ENCODE measurements at regions not wholly inside any gene's neighbourhood (a gene's known extent, or its start where the extent isn't known, plus 50 kb on each side); places are given as distances from the start of the nearest gene placed in this dataset.
"Not testable (repeated sequence)": the region's sequence is repeated elsewhere in the genome, so short reads cannot be mapped to it uniquely, and the experiment has no call there.

GRCh38 chr3:139204728-139205127 is 139.1 kb upstream of the MRPS22 start:
- Mint-ChIP-seq H3K4me3 (no peak overlapping the region), H3K36me3 (no peaks in the 10 kb centered on the region), H3K27me3 (peaks cover 6 to 13% of the 10 kb centered on the region in 2 donors), H3K27ac (no peak overlapping the region), H3K9me3 (no peaks in the 10 kb centered on the region), H3K4me1 (ENCODE audit: low read depth in 2 of 2) (no peaks in the 10 kb centered on the region)
- no peak for DNase-seq (ENCODE audit: low spot score)
- no peak for ATAC-seq

GRCh38 chr3:139213936-139214335 is 129.9 kb upstream of the MRPS22 start:
- H3K9me3 Mint-ChIP-seq, result no peaks in the 10 kb centered on the region
- H3K27me3 Mint-ChIP-seq, result peaks cover 12% of the 10 kb centered on the region in 2 donors
- no peaks in the 10 kb centered on the region for H3K4me1 Mint-ChIP-seq (ENCODE audit: low read depth in 2 of 2)
- ATAC-seq (no peak), DNase-seq (ENCODE audit: low spot score) (no peak)
- H3K4me3 Mint-ChIP-seq, result no peak overlapping the region
- no peaks in the 10 kb centered on the region for H3K36me3 Mint-ChIP-seq
- H3K27ac Mint-ChIP-seq, result no peak overlapping the region

- ATAC-seq, result no peak
- H3K27me3 Mint-ChIP-seq, result peaks cover 12% of the 10 kb centered on the region in 2 donors
These were observed 126.9 kb upstream of the MRPS22 start for GRCh38 chr3:139216958-139217357.

GRCh38 chr3:139217633-139218032 is 126.2 kb upstream of the MRPS22 start:
- H3K36me3 Mint-ChIP-seq, result no peaks in the 10 kb centered on the region
- H3K27ac Mint-ChIP-seq, result no peak overlapping the region
- H3K4me3 Mint-ChIP-seq, result no peak overlapping the region
- ATAC-seq (no peak), DNase-seq (ENCODE audit: low spot score) (no peak)
- no peaks in the 10 kb centered on the region for H3K9me3 Mint-ChIP-seq
- H3K27me3 Mint-ChIP-seq, result peaks cover 12 to 16% of the 10 kb centered on the region in 2 donors
- H3K4me1 Mint-ChIP-seq (ENCODE audit: low read depth in 2 of 2), result no peaks in the 10 kb centered on the region

More at GRCh38 chr3:139216958-139217357, 126.9 kb upstream of the MRPS22 start:
- no peak for DNase-seq (ENCODE audit: low spot score)
- no peak overlapping the region for H3K27ac Mint-ChIP-seq
- no peaks in the 10 kb centered on the region for H3K36me3 Mint-ChIP-seq
- no peaks in the 10 kb centered on the region for H3K9me3 Mint-ChIP-seq
- H3K4me3 Mint-ChIP-seq, result no peak overlapping the region
- H3K4me1 Mint-ChIP-seq (ENCODE audit: low read depth in 2 of 2), result no peaks in the 10 kb centered on the region

- no peak for DNase-seq (ENCODE audit: low spot score)
- Mint-ChIP-seq H3K4me3 (no peak overlapping the region), H3K27ac (no peak overlapping the region), H3K36me3 (no peaks in the 10 kb centered on the region), H3K27me3 (peaks cover 12 to 18% of the 10 kb centered on the region in 2 donors), H3K4me1 (ENCODE audit: low read depth in 2 of 2) (no peaks in the 10 kb centered on the region), H3K9me3 (no peaks in the 10 kb centered on the region)
- no peak for ATAC-seq
These were observed 125.8 kb upstream of the MRPS22 start for GRCh38 chr3:139218046-139218445.

GRCh38 chr3:139219463-139219862 is 124.4 kb upstream of the MRPS22 start:
- Mint-ChIP-seq H3K27ac (no peak overlapping the region), H3K27me3 (peaks cover 10 to 11% of the 10 kb centered on the region in 2 donors), H3K4me3 (no peak overlapping the region), H3K36me3 (no peaks in the 10 kb centered on the region), H3K4me1 (ENCODE audit: low read depth in 2 of 2) (no peaks in the 10 kb centered on the region), H3K9me3 (no peaks in the 10 kb centered on the region)
- ATAC-seq, result no peak
- no peak for DNase-seq (ENCODE audit: low spot score)

- Mint-ChIP-seq H3K4me1 (ENCODE audit: low read depth in 2 of 2) (no peaks in the 10 kb centered on the region), H3K9me3 (no peaks in the 10 kb centered on the region), H3K36me3 (no peaks in the 10 kb centered on the region), H3K4me3 (no peak overlapping the region), H3K27me3 (peaks cover under 1 to 12% of the 10 kb centered on the region in 2 donors), H3K27ac (no peak overlapping the region)
- peak in 1 of 2 donors; percentile 18 for ATAC-seq
- DNase-seq (ENCODE audit: low spot score), result no peak
These were observed 121.6 kb upstream of the MRPS22 start for GRCh38 chr3:139222100-139222657.

GRCh38 chr3:139225548-139225947 is 118.3 kb upstream of the MRPS22 start:
- Mint-ChIP-seq H3K27ac (no peak overlapping the region), H3K36me3 (no peaks in the 10 kb centered on the region), H3K27me3 (peaks cover 0 to 9% of the 10 kb centered on the region in 2 donors), H3K4me3 (no peak overlapping the region), H3K9me3 (no peaks in the 10 kb centered on the region), H3K4me1 (ENCODE audit: low read depth in 2 of 2) (no peaks in the 10 kb centered on the region)
- DNase-seq (ENCODE audit: low spot score), result no peak
- ATAC-seq, result peak in 1 of 2 donors; percentile 2

GRCh38 chr3:139226731-139227130 is 117.1 kb upstream of the MRPS22 start:
- DNase-seq (ENCODE audit: low spot score) (no peak), ATAC-seq (no peak)
- Mint-ChIP-seq H3K4me1 (ENCODE audit: low read depth in 2 of 2) (no peaks in the 10 kb centered on the region), H3K36me3 (no peaks in the 10 kb centered on the region), H3K9me3 (no peaks in the 10 kb centered on the region), H3K4me3 (no peak overlapping the region), H3K27me3 (peaks cover 0 to 9% of the 10 kb centered on the region in 2 donors), H3K27ac (no peak overlapping the region)

GRCh38 chr3:139227165-139227564 is 116.7 kb upstream of the MRPS22 start:
- Mint-ChIP-seq H3K9me3 (no peaks in the 10 kb centered on the region), H3K4me3 (no peak overlapping the region), H3K27me3 (peaks cover 0 to 9% of the 10 kb centered on the region in 2 donors), H3K4me1 (ENCODE audit: low read depth in 2 of 2) (no peaks in the 10 kb centered on the region), H3K27ac (no peak overlapping the region), H3K36me3 (no peaks in the 10 kb centered on the region)
- ATAC-seq (no peak), DNase-seq (ENCODE audit: low spot score) (no peak)

- Mint-ChIP-seq H3K27ac (no peak overlapping the region), H3K27me3 (peaks cover 0 to 4% of the 10 kb centered on the region in 2 donors), H3K4me3 (no peak overlapping the region), H3K4me1 (ENCODE audit: low read depth in 2 of 2) (no peaks in the 10 kb centered on the region), H3K9me3 (no peaks in the 10 kb centered on the region), H3K36me3 (no peaks in the 10 kb centered on the region)
- no peak for ATAC-seq
- DNase-seq (ENCODE audit: low spot score), result no peak
These were observed 116.0 kb upstream of the MRPS22 start for GRCh38 chr3:139227827-139228226.

- H3K27ac Mint-ChIP-seq, result no peak overlapping the region
- H3K36me3 Mint-ChIP-seq, result no peaks in the 10 kb centered on the region
- H3K9me3 Mint-ChIP-seq, result no peaks in the 10 kb centered on the region
- no peak for DNase-seq (ENCODE audit: low spot score)
- ATAC-seq, result no peak
- H3K4me1 Mint-ChIP-seq (ENCODE audit: low read depth in 2 of 2), result no peaks in the 10 kb centered on the region
- no peaks in the 10 kb centered on the region for H3K27me3 Mint-ChIP-seq
- H3K4me3 Mint-ChIP-seq, result no peak overlapping the region
These were observed 113.4 kb upstream of the MRPS22 start for GRCh38 chr3:139230391-139230790.

GRCh38 chr3:139231555-139232281 is 112.1 kb upstream of the MRPS22 start:
- Mint-ChIP-seq H3K27me3 (no peaks in the 10 kb centered on the region), H3K4me3 (no peak overlapping the region), H3K36me3 (no peaks in the 10 kb centered on the region), H3K4me1 (ENCODE audit: low read depth in 2 of 2) (no peaks in the 10 kb centered on the region), H3K27ac (no peak overlapping the region), H3K9me3 (no peaks in the 10 kb centered on the region)
- DNase-seq (ENCODE audit: low spot score) (no peak), ATAC-seq (no peak)

GRCh38 chr3:139232341-139232740 is 111.5 kb upstream of the MRPS22 start:
- H3K36me3 Mint-ChIP-seq; H3K27ac Mint-ChIP-seq; H3K27me3 Mint-ChIP-seq; H3K4me1 Mint-ChIP-seq (ENCODE audit: low read depth in 2 of 2); H3K9me3 Mint-ChIP-seq; DNase-seq (ENCODE audit: low spot score); ATAC-seq; H3K4me3 Mint-ChIP-seq: not testable (repeated sequence)
